GM12892 (cell line): ENCODE measurements at regions not wholly inside any gene's neighbourhood (a gene's known extent, or its start where the extent isn't known, plus 50 kb on each side); places are given as distances from the start of the nearest gene placed in this dataset.

Experiments used
- DNase-seq: peaks from one replicate; pipeline ENCODE4 v3.0.0; 2011; ENCODE audit not compliant: insufficient read length
- FAIRE-seq: peaks from 2 replicates; lab custom pipeline; 2011; peaks lifted over from hg19 to GRCh38; lab: Jason Lieb, UNC
- POLR2A ChIP-seq: IDR thresholded peaks from 2 replicates; pipeline ENCODE4 v1.6.1; 2011; ENCODE audit warnings: low read depth, low read length, control low read depth
- POLR2AphosphoS5 ChIP-seq: IDR thresholded peaks from 2 replicates; pipeline ENCODE4 v1.6.1; 2011; ENCODE audit warnings: low read depth, low read length, control low read depth
- TAF1 ChIP-seq: IDR thresholded peaks from 2 replicates; pipeline ENCODE4 v1.6.1; 2011; ENCODE audit warnings: low read depth, mild to moderate bottlenecking, control low read depth, low read length, borderline replicate concordance

DNA sequence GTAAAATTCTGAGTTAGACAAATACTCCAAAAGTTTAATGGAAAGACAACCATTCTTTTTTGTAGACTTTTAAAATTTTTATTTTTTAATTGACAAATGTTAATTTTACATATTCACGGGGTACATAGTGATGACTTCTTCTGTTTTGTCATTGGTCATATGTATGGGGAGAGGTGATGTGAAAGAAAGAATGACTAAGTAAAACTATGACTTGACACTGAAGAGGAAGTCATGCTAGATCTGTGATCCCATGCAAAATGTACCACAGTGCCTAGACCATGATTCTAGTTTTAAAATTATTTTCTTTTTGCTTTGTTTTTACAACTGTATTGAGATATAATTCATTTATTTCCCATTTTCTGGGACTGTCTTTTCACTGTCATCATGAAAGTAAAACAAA, 281.6 kb downstream of the MBNL1 start:
- no peak for TF ChIP-seq POLR2A
- TF ChIP-seq TAF1: no peak
- no peak for TF ChIP-seq POLR2AphosphoS5
- FAIRE-seq (peak; percentile 33), DNase-seq (no peak)

DNA sequence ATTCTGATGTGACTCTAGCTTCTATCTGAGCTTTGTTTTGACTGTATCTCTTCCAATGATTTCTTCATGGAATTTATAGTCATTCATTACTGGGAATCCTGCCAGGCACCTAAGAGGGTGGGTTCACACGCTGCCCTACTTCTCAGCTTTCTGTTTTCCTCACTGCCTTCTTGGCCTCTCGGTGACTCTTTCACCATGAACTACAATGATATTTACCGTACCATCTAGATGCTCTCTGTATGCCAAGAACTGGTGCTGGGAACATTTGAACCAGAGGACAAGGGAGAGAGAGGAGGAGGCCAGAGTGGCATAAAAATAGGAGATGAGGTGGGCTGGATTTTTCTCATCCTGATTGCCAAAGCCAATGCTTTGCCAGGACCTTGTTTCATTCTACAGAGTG, 280.0 kb upstream of the P2RY1 start:
- FAIRE-seq (peak; percentile 46), DNase-seq (no peak)
- TF ChIP-seq POLR2AphosphoS5: no peak
- no peak for TF ChIP-seq TAF1
- no peak for TF ChIP-seq POLR2A

DNA sequence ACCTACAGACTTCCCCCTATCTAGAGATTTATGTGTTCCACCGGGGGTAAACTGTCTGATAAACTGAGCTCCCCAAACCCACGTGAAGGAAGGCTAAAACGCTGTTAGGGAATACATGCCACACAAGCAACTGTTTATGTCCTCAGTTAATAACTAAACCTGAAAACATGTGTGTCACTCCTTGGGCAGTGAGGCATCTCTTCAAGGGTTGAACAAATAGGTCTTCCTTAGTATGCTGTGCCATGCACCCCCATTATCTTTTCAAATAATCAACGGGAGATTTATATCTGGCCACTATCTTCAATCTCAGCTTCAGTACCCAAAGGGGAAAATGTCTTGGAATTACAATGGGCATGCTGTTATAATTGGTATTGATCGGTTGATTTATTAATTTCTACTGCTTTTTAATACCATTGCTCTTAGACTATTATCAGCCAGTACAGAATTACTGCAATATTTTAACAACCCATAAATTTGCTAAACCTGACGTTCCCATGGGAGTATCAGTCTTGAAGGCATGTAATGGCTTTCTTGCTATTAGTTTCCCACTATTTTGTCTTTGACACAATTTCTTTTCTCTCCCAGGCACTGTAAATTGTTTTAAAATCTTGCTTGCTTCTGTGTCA, 279.2 kb upstream of the P2RY1 start:
- DNase-seq: no peak
- TF ChIP-seq POLR2A: no peak
- no peak for TF ChIP-seq TAF1
- no peak for TF ChIP-seq POLR2AphosphoS5
- no peak for FAIRE-seq

DNA sequence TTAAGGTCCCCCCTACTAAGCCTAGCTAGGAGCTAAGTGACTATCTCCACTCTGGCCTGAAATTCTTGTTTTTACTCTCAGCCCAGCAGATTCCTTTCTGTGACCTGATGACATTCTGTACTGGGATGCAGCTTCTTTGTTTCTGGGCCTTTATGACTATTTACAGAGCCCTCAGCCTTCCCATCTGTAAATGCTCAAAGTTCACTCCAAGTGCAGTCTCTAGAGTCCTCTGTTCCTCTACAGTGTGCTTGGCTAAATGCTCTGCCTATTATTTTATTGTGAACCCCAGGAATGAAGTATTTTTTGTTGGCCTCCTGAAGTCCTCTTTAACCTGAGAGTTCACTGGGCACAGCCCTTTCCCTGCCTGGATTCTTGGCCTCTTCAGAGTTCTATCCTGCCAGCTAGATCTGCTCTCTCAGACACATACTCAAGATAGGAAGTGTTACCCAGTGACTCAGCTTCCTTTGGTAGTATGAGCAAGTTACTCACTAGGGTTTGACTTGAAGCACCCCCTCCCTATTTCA, 278.1 kb upstream of the P2RY1 start:
- FAIRE-seq: no peak
- no peak for DNase-seq
- TF ChIP-seq TAF1 (no peak), POLR2A (no peak), POLR2AphosphoS5 (no peak)

GRCh38 chr3:152557302-152557999, 277.5 kb upstream of the P2RY1 start:
- no peak for FAIRE-seq
- no peak for DNase-seq
- no peak for TF ChIP-seq POLR2AphosphoS5
- no peak for TF ChIP-seq TAF1
- TF ChIP-seq POLR2A: no peak

DNA sequence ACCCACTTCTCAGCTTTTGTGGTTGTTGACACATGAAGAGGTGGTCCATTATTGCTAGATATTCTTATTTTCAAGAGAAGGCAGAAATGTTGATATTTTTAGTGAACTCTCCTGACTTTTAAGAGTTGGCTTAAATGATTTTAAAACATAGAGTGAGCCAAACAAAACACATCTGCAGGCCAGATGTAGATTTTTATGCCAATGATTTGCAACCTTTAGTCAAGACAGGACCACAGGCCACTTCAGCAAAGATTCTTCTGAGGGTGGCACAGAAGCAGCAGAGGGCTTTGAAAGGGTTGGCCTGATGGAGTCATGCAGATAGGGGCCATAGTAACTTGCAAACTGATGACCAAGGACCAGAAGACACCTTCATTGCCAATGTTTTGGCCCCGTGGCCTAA, 276.5 kb upstream of the P2RY1 start:
- FAIRE-seq (no peak), DNase-seq (no peak)
- TF ChIP-seq POLR2AphosphoS5 (no peak), TAF1 (no peak), POLR2A (no peak)

GRCh38 chr3:152559246-152559645, 275.7 kb upstream of the P2RY1 start:
- TF ChIP-seq TAF1 (no peak), POLR2A (no peak), POLR2AphosphoS5 (no peak)

GRCh38 chr3:152564459-152564858, 270.5 kb upstream of the P2RY1 start:
- DNase-seq (no peak), FAIRE-seq (no peak)
- TF ChIP-seq POLR2AphosphoS5: no peak
- no peak for TF ChIP-seq POLR2A
- no peak for TF ChIP-seq TAF1

More at GRCh38 chr3:152559246-152559645, 275.7 kb upstream of the P2RY1 start:
- DNase-seq (no peak), FAIRE-seq (no peak)

DNA sequence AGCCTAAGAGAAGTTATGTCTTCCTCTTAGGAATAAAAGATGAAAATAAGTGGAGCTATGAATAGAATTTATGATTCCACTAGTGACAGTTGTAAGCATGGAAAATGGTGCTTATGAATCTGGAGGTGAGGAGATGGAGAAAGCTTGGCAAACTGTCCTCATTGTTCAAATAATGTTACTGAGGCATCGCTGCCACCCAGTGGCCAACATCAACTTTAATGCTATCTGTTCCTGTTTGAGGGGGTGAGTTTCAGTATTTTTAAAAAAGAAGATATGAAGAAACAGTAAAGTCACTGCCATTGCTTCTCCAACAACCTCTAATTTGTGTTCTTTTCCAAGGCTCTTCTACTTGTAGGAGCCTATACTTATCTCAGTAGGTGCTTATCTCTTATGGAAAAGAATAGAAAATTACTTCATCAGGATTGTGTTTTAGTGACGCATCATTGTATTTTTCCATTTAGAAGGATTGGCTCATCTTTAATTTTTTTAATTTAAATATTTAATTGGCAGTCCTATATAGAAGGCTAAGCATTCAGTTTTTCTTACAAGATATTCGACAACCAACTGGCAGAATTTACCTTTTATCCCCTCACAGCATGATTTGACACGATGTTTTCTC, 260.4 kb upstream of the P2RY1 start:
- DNase-seq (no peak), FAIRE-seq (peak; percentile 95)
- TF ChIP-seq TAF1: no peak
- TF ChIP-seq POLR2A: no peak
- no peak for TF ChIP-seq POLR2AphosphoS5

- no peak for FAIRE-seq
- DNase-seq: no peak
Measured at GRCh38 chr3:152578769-152579168, 256.2 kb upstream of the P2RY1 start.

DNA sequence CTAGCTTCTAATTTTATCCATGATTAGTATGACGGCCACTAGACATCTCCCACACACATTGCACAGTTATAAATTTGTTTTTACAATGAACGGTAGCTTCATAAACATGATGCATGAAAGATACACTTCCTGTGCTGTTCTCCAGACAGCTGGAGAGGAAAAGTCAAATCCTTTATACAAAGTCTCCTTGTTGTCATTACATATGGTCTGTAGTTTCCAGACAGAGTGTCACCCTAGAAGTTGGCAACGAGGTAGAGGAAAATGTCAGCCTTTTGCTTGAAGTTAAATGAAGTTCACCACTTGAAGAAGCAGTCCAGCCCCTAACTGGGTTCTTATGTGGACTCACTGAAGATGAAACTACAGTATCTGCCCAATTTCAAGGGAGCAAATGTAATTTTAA, 253.0 kb upstream of the P2RY1 start:
- FAIRE-seq (peak; percentile 58), DNase-seq (no peak)
- TF ChIP-seq TAF1 (no peak), POLR2AphosphoS5 (no peak), POLR2A (no peak)

More at GRCh38 chr3:152578769-152579168, 256.2 kb upstream of the P2RY1 start:
- TF ChIP-seq TAF1 (no peak), POLR2AphosphoS5 (no peak), POLR2A (no peak)

- FAIRE-seq: no peak
- no peak for DNase-seq
- TF ChIP-seq POLR2AphosphoS5 (no peak), TAF1 (no peak), POLR2A (no peak)
Measured at GRCh38 chr3:152583963-152584362, 251.0 kb upstream of the P2RY1 start.
